ENCODE measurements at regions not wholly inside any gene's neighbourhood (a gene's known extent, or its start where the extent isn't known, plus 50 kb on each side); places are given as distances from the start of the nearest gene placed in this dataset.
"Not testable (repeated sequence)": the region's sequence is repeated elsewhere in the genome, so short reads cannot be mapped to it uniquely, and the experiment has no call there.

GRCh38 chr10:4151466-4151865, 366.5 kb upstream of the KLF6 start:
- no peak for DNase-seq (ENCODE audit: extremely low read depth, low read depth)
- TF ChIP-seq CTCF (IDR thresholded peaks at IDR 0.05; ENCODE audit: low read depth, low read length), result no peak

- TF ChIP-seq CTCF (IDR thresholded peaks at IDR 0.05; ENCODE audit: low read depth, low read length), result no peak
- no peak for DNase-seq (ENCODE audit: extremely low read depth, low read depth)
Measured at GRCh38 chr10:4150676-4151075, 365.7 kb upstream of the KLF6 start.

- DNase-seq (ENCODE audit: extremely low read depth, low read depth), result not testable (repeated sequence)
Measured at GRCh38 chr10:4149460-4149859, 364.5 kb upstream of the KLF6 start.

GRCh38 chr10:4147245-4147644, 362.2 kb upstream of the KLF6 start:
- no peak for TF ChIP-seq CTCF (IDR thresholded peaks at IDR 0.05; ENCODE audit: low read depth, low read length)
- DNase-seq (ENCODE audit: extremely low read depth, low read depth), result no peak

- DNase-seq (ENCODE audit: extremely low read depth, low read depth), result no peak
- TF ChIP-seq CTCF (IDR thresholded peaks at IDR 0.05; ENCODE audit: low read depth, low read length), result no peak
Measured at GRCh38 chr10:4144817-4145216, 359.8 kb upstream of the KLF6 start.

GRCh38 chr10:4141471-4141870, 356.5 kb upstream of the KLF6 start:
- no peak for DNase-seq (ENCODE audit: extremely low read depth, low read depth)
- no peak for TF ChIP-seq CTCF (IDR thresholded peaks at IDR 0.05; ENCODE audit: low read depth, low read length)

GRCh38 chr10:4138146-4138721, 353.2 kb upstream of the KLF6 start:
- TF ChIP-seq CTCF (IDR thresholded peaks at IDR 0.05; ENCODE audit: low read depth, low read length), result no peak
- no peak for DNase-seq (ENCODE audit: extremely low read depth, low read depth)

- DNase-seq (ENCODE audit: extremely low read depth, low read depth), result no peak
- no peak for TF ChIP-seq CTCF (IDR thresholded peaks at IDR 0.05; ENCODE audit: low read depth, low read length)
Measured at GRCh38 chr10:4137299-4137698, 352.3 kb upstream of the KLF6 start.

All from AG09319 (cell line).